RWPE1 (cell line): ENCODE measurements at regions not wholly inside any gene's neighbourhood (a gene's known extent, or its start where the extent isn't known, plus 50 kb on each side); places are given as distances from the start of the nearest gene placed in this dataset.

ENCODE experiments used
- CTCF ChIA-PET: fragments of 350-600 bp; sonication (Branson Sonifier 250); formaldehyde crosslinking; extraction: SDS; loops from one replicate; lab custom pipeline; 2021; lab: Yijun Ruan, JAX
- POLR2A ChIA-PET: fragments of 400-600 bp; formaldehyde crosslinking; extraction: SDS; loops from one replicate; lab custom pipeline; 2020; ENCODE audit warnings: antibody characterized with exemption; ENCODE audit not compliant: low non-redundant PET; lab: Yijun Ruan, JAX
- DNase-seq: peaks from one replicate; pipeline ENCODE4 v3.0.0; 2012; ENCODE audit warnings: low spot score
- H3K27ac ChIP-seq: fragments of 450-650 bp; 2 replicates; pipeline ENCODE4 v1.5.1; 2017
- TF ChIP-seq, protein P1 (sequence below): fragments of 450-650 bp; conservative IDR thresholded peaks from 2 replicates; pipeline ENCODE4 v1.5.1; 2017; ENCODE audit warnings: low read depth, mild to moderate bottlenecking

DNA sequence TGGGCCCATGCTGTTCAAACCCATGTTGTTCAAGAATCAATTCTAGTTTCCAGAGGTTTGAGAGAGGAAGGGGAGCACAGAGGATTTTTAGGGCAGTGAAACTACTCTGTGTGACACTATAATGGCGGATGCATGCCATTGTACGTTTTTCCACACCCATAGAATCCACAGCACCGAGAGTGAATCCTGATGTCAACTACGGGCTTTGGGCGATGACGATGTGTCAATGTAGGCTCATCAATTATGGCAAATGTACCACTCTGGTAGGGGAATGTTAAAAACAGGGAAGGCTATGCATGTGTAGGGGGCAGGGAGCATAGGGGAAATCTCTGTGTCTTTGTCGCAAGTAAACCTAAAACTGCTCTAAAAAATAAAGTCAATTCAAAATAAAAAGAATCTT is 70.7 kb upstream of the UBAC2 start:
- H3K27ac ChIP-seq: no peak overlapping the region
- POLR2A ChIA-PET: no interaction called here
- TF ChIP-seq, protein P1, sequence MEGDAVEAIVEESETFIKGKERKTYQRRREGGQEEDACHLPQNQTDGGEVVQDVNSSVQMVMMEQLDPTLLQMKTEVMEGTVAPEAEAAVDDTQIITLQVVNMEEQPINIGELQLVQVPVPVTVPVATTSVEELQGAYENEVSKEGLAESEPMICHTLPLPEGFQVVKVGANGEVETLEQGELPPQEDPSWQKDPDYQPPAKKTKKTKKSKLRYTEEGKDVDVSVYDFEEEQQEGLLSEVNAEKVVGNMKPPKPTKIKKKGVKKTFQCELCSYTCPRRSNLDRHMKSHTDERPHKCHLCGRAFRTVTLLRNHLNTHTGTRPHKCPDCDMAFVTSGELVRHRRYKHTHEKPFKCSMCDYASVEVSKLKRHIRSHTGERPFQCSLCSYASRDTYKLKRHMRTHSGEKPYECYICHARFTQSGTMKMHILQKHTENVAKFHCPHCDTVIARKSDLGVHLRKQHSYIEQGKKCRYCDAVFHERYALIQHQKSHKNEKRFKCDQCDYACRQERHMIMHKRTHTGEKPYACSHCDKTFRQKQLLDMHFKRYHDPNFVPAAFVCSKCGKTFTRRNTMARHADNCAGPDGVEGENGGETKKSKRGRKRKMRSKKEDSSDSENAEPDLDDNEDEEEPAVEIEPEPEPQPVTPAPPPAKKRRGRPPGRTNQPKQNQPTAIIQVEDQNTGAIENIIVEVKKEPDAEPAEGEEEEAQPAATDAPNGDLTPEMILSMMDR: no peak
- no peak for DNase-seq
- CTCF ChIA-PET: no interaction called here

DNA sequence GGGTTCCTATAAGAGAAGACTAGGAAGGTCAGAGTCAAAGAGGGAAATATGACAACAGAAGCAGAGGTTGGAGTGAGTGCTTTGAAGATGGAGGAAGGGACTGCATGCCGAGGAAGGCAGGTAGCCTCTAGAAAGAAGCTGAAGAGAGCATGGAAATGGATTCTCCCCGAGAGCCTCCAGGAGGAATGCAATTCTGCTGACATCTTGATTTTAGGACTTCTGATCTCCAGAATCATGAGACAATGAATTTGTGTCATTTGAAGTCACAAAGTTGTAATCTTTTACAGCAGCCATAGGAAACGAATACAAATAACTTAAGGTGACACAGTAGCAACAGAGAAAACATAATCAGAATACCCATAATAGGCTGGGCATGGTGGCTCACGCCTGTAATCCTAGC is 69.2 kb upstream of the UBAC2 start:
- no peak overlapping the region for H3K27ac ChIP-seq
- CTCF ChIA-PET: no interaction called here
- no peak for DNase-seq
- TF ChIP-seq, protein P1: no peak
- POLR2A ChIA-PET: no interaction called here

DNA sequence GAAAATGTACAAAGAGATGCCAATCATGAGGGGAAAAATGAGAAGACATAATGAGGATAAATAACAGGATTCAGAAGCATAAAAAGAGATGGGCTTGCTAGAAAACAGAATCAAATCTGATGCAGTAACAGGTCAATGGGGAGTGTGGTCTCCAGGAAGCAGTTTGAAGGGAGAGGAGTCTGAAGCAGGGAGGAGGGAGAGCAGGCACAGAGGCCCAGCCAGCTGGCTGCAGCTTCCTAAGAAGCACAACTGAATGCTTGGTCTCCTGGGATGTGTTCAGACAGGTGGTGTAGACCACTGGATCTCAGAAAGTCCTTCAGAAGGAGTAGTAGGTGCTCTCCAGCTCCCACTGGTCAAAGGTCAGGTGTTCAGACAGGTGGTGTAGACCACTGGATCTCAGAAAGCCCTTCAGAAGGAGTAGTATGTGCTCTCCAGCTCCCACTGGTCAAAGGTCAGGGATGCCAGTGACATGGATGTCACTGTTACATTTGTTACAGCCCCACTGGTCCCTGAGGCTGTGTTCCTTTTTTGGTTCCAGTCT is 68.3 kb upstream of the UBAC2 start:
- TF ChIP-seq, protein P1: no peak
- ChIA-PET CTCF (interaction anchor here (0.6 kb wide), 1 partner anchor 23 kb away, joined by 5 read pairs; no protein-coding TSS in a partner anchor), POLR2A (no interaction called here)
- H3K27ac ChIP-seq: no peak overlapping the region
- DNase-seq: no peak

DNA sequence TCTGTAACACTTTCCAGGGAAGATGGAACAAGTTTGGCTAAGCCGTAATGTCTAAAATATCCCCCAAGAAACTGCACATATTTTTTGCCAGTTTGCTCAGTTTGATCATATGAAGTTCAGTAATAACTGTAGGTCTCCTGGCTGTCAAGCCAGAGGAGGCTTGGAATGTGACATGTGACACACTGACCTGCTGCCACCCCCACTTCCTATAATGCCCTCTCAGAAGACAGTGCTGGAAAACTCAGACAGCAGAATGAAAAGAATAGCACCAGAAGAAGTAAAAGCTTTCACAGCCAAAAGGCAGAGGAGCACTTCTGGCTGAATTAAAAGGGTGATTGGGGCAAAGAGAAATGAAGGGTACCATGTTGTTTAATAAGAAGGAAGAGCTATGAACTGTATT is 67.4 kb upstream of the UBAC2 start:
- no peak for DNase-seq
- CTCF ChIA-PET: no interaction called here
- POLR2A ChIA-PET: no interaction called here

DNA sequence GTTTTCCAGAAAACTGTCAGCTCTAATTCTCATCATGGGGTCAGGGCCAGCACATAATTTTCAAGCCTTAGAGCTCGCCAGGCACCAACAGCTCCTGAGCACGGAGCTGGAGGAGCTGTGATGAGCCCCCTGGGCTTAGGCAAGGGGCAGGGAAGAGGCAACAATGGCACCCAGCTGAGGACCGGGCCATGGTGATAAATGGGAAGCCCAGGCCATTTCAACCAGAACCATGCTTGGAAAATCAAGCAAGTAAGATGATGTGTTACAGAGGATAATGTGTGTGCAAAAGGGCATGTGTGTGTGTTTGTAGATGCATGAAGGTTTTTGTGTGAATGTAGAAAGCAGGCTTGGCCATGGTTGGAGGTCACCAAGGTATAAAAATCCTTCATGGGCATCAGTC is 66.8 kb upstream of the UBAC2 start:
- POLR2A ChIA-PET: no interaction called here
- CTCF ChIA-PET: no interaction called here
- no peak for DNase-seq
- no peak overlapping the region for H3K27ac ChIP-seq
- TF ChIP-seq, protein P1: no peak

More for the DNA sequence above, 67.4 kb upstream of the UBAC2 start:
- TF ChIP-seq, protein P1: no peak
- no peak overlapping the region for H3K27ac ChIP-seq

DNA sequence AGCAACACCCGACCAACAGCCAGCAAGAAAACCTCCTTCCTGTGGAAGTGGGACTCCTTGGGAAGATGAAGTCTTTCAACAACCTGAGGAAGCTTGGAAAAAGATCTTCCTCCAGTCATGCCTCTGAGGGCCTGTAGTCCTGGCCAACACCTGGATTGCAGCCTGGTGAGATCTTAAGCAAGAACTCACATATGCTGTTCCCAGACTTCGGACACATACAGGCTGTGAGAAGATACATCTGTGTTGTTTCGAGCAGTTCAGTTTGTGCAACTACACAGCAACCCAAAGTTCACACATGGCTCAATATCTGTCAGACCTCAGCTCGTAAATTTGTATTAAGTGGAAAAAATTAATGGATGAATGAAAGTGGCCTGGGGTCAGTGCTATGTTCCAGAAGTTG is 65.1 kb upstream of the UBAC2 start:
- POLR2A ChIA-PET: no interaction called here
- CTCF ChIA-PET: no interaction called here
- H3K27ac ChIP-seq: no peak overlapping the region
- TF ChIP-seq, protein P1: no peak
- no peak for DNase-seq

DNA sequence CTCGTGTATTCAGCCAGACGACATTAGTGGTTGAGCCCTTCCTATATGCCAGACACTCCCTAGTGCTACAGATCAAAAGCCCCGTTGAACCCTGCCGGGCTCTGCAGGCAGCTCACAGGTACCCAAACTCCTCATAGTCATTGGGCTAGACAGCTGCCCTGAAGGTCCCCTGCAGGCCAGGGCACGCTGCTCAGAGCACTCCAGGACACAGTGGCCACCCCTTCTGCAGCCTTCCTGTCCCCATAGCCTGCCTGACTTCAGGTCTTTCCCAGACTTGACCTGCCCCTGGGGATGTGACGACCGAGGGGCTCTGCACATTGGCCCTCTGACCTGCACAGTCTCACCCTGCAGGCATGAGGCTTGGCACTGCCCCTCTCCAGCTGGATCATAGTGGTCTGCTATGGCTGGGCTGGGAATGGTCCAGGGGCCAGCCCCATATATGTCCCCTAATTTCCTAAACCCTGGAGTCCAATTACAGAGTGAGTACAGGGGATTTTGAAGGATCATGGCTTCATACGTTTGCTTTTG is 64.2 kb upstream of the UBAC2 start:
- ChIA-PET POLR2A (no interaction called here), CTCF (no interaction called here)
- DNase-seq: no peak
- TF ChIP-seq, protein P1: no peak
- no peak overlapping the region for H3K27ac ChIP-seq
